PC-3 (cell line): ENCODE measurements at regions not wholly inside any gene's neighbourhood (a gene's known extent, or its start where the extent isn't known, plus 50 kb on each side); places are given as distances from the start of the nearest gene placed in this dataset.

Experiments used
- CTCF ChIP-seq: fragments of 300-600 bp; sonication (generic); conservative IDR thresholded peaks from 2 replicates; pipeline ENCODE4 v1.5.1; 2017; ENCODE audit warnings: antibody characterized with exemption, low read depth, mild to moderate bottlenecking, low read length
- EZH2 ChIP-seq: fragments of 300-600 bp; sonication (generic); IDR thresholded peaks from one replicate; pipeline ENCODE4 v1.6.1; 2017; ENCODE audit warnings: antibody characterized with exemption, mild to moderate bottlenecking, low read length; ENCODE audit not compliant: unreplicated experiment

- TF ChIP-seq CTCF: no peak
- TF ChIP-seq EZH2: no peak
These were observed 71.6 kb upstream of the AKIP1 start for GRCh38 chr11:8839306-8839956.
